AG10803 (cell line): ENCODE measurements at regions not wholly inside any gene's neighbourhood (a gene's known extent, or its start where the extent isn't known, plus 50 kb on each side); places are given as distances from the start of the nearest gene placed in this dataset.

Source experiments
- DNase-seq: peaks from one replicate; pipeline ENCODE4 v3.0.0; 2010; ENCODE audit warnings: low read depth
- H3K4me3 ChIP-seq: 2 replicates; pipeline ENCODE4 v1.5.1; 2011; ENCODE audit warnings: mild to moderate bottlenecking, low read length, control low read depth
- TF ChIP-seq, protein P1 (sequence below): conservative IDR thresholded peaks from 2 replicates; pipeline ENCODE4 v1.5.1; 2011; ENCODE audit warnings: mild to moderate bottlenecking, low read length, control low read depth, inconsistent platforms

DNA sequence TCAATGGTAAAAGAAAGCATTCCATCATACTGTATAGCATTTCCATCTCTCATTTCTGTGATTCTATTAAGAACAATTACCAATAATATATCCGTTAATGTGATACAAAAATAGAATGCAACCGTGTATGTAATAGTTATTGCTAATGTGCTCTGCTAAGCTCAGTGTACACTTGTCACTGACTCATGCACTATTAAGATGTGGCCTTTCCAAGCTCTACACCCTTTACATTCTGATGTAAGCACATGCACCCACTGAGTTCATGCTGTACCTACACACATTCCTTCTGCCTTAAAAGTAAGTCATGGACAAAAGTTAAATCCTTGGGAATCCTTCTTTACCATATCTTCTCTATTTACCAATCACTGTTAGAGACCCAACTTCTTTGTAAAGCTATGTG, 319.1 kb downstream of the ZSWIM6 start:
- TF ChIP-seq, protein P1, sequence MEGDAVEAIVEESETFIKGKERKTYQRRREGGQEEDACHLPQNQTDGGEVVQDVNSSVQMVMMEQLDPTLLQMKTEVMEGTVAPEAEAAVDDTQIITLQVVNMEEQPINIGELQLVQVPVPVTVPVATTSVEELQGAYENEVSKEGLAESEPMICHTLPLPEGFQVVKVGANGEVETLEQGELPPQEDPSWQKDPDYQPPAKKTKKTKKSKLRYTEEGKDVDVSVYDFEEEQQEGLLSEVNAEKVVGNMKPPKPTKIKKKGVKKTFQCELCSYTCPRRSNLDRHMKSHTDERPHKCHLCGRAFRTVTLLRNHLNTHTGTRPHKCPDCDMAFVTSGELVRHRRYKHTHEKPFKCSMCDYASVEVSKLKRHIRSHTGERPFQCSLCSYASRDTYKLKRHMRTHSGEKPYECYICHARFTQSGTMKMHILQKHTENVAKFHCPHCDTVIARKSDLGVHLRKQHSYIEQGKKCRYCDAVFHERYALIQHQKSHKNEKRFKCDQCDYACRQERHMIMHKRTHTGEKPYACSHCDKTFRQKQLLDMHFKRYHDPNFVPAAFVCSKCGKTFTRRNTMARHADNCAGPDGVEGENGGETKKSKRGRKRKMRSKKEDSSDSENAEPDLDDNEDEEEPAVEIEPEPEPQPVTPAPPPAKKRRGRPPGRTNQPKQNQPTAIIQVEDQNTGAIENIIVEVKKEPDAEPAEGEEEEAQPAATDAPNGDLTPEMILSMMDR, result no peak
- no peak for DNase-seq
- H3K4me3 ChIP-seq, result no peak overlapping the region

DNA sequence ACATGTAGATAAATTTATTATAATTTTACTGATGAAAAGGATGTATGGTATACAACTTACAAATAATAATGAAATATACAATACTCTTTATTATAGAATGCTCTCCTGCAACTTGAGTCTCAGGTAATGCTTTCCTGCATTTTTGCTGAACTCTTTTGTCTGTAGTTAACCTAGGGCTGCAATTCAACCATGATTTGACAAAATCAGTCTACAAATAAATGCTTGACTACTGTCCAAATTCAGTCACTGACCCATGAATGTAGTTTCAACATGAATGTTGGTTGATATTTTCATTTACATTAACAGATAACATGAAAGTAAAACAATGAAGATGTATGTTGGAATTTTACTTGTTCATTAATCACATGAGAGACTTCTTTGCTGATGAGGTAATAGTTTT, 320.9 kb downstream of the ZSWIM6 start:
- TF ChIP-seq, protein P1, result no peak
- no peak overlapping the region for H3K4me3 ChIP-seq
- no peak for DNase-seq

DNA sequence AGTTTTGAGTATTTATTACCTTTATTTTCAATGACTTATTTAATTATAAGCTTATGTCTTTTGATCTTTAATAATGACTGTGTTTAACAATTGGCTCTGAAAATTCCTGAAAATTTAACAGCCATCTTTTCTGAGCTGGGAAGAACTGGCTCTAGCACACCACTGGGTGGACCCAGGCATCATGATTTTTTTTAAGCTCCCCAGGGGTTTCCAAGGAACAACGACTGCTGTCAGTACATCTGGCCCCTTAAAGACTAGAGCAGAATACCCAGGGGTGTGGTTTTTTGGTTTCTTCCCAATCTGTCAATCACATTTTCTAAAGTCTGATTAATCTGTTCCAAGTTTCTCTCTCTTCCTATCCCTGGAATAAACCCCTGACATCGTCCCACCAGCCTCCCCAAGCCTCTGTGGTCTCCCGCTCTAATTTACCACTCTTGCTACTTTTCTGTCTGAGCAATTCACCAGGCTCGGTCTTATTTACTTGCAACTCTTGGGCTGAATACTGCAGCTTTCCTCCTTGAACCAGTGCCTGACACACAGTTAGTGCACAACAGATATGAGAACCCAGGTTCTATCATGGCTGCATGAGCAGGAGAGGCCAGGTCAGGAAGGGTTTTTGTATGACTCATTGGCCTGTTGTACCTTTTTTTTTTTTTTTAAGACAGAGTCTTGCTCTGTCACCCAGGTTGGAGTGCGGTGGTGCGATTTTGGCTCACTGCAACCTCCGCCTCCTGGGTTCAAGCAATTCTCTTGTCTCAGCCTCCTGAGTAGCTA, 321.9 kb downstream of the ZSWIM6 start:
- no peak for DNase-seq
- TF ChIP-seq, protein P1, result no peak
- H3K4me3 ChIP-seq, result no peak overlapping the region

GRCh38 chr5:61654876-61655275, 322.8 kb downstream of the ZSWIM6 start:
- TF ChIP-seq, protein P1, result no peak
- DNase-seq, result no peak
- no peak overlapping the region for H3K4me3 ChIP-seq

- DNase-seq, result no peak
- no peak overlapping the region for H3K4me3 ChIP-seq
- TF ChIP-seq, protein P1, result no peak
Observed at GRCh38 chr5:61657010-61657409, 325.0 kb downstream of the ZSWIM6 start.

GRCh38 chr5:61657686-61658085, 325.6 kb downstream of the ZSWIM6 start:
- H3K4me3 ChIP-seq, result no peak overlapping the region
- TF ChIP-seq, protein P1, result no peak
- no peak for DNase-seq

GRCh38 chr5:61658592-61659008, 326.5 kb downstream of the ZSWIM6 start:
- no peak overlapping the region for H3K4me3 ChIP-seq
- TF ChIP-seq, protein P1, result peak; percentile 99
- peak; percentile 63 for DNase-seq
